NCI-H1105 (cell line): ENCODE measurements at regions not wholly inside any gene's neighbourhood (a gene's known extent, or its start where the extent isn't known, plus 50 kb on each side); places are given as distances from the start of the nearest gene placed in this dataset.
A peak's percentile ranks its signal among the peaks of the same experiment; 100 is the strongest.

Experiments used
- DNase-seq: peaks from one replicate; lab custom pipeline; 2025; lab: John Stamatoyannopoulos, UW

- DNase-seq: no peak
These were observed 313.9 kb upstream of the TLE4 start for GRCh38 chr9:79257790-79258351.

- DNase-seq: no peak
These were observed 311.9 kb upstream of the TLE4 start for GRCh38 chr9:79259858-79260257.

DNA sequence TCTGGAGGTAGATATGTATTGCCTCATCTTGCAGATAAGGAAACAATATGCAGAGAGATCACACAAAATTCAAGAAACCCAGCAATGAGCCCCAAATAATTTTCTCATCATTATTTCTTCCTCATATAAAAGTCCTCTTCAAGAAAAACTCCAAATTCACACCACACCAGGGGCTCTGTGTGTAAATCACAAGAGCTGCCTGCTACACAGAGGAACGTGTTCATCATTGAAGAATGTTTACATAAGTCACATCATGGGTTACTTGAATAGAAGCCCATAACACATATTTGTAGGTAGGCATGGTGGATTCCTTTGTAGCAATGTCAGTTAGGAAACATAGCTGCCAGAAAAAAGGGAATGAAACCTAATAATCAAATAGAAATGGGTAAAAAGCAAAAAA lies 308.1 kb upstream of the TLE4 start:
- no peak for DNase-seq

DNA sequence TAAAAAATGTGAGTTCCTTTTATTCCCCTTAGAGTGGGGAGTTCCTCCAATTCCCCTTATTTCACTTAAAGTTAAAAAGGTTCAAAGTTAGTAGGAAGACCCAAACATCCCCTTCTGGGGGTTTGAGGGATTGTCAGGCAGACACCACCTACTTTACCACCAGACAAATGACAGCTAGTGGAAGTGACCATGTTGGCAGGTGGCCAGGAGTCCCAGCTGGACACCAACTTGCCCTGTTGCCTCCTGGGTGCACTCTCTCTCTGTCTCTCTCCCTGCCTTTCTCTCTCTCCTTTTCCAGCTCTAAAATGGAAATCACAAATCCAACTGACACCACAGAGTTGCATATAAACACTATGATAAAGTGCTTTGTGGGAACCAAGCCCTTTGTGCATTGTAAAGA lies 307.7 kb upstream of the TLE4 start:
- DNase-seq: no peak

DNA sequence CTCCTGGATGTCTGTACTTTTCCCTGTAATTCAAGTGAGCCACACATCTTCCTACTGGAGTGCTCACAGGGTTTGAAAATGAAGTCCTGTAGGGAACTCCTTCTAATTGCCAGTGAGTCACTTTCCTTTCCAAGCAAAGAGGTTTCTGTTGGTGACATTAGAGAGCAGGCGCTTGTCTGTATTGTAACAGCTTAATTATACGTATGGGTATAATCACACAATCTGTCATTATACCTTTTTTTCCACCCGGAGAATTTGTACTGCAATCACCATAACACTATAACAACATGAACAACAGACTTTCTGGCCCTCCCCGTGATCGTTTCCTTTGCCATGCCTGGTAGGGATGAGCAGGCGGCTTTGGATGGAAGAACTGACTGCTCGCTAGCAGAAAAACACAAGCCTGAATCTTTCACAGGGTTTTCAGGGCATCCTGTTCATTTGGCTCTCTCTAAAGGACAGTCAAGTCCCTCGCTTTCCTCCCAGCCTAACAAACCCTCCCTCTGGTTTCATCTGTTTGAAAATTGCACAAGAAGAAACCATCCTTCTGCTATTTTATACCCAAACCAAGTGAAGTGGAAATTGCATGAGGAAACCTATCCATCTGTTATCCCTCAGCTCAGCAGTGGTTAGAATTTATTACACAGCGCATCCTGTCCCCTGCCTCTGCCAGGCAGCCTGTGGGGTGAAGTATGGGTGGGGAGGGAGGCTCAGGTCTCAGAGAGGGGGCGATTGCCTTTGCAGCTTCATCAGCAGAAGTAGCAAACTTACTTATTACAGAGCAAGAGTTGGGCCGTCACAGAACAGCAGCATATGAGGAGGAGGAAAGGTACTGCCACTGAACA lies 307.0 kb upstream of the TLE4 start:
- peak; percentile 48 for DNase-seq

- DNase-seq: no peak
These were observed 304.8 kb upstream of the TLE4 start for GRCh38 chr9:79266986-79267385.

GRCh38 chr9:79268806-79269205 lies 303.0 kb upstream of the TLE4 start:
- DNase-seq: no peak

DNA sequence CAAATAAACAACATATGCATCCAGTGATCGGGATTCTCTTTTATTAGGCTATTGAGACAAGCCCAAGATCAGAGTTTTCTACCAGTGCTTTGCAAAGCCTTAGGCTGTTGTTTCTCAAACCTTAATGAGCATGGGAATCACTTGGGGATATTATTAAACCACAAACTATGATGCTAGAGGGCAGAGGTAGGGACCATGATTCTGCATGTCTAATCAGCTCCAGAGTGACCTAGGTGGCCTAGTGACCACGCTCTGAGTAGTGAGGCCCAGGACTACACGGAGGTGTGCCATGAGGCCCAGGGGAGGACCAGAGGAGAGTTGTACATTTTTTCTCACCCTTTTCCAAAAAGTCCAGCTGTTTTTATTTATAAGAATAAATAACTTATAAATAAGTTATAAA lies 298.5 kb upstream of the TLE4 start:
- no peak for DNase-seq

DNA sequence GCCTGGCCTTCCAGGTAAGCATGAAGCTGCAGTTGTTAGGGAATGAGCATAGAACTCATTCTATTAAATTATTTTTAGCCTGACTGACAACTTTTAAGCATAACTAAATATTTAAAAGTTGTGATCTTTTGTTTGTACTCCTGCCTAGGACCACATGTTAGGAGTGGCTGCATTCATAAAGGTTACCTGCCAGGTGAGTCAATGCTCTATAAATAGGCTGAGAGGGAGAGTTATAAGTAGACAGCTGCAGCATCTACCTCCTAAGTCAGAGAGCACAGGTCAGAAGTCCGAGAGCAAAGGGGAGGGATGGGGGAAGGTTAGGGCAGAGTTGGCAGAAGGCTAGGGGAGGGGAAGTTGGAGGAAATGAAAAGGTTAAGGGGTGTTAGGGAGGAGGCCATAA lies 292.4 kb upstream of the TLE4 start:
- DNase-seq: no peak

GRCh38 chr9:79280691-79281090 lies 291.1 kb upstream of the TLE4 start:
- no peak for DNase-seq

DNA sequence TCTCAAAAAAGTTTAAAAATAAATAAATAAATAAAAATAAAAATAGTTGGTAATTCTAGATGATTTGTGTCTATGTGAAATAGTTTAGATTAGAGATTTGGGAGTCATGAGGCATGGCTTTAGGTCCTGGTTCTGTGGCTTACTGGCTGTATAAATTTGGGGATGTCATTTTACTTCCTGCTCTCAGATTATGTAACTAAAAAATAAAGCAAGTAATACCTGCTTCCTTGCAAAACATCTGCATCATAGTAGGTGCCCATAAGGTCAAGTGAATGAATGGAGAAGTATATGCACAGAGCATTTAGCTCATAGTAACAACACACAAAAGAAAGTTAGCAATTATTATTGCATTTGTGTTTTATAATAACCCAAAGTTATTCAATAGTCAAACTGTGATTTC lies 287.7 kb upstream of the TLE4 start:
- no peak for DNase-seq

DNA sequence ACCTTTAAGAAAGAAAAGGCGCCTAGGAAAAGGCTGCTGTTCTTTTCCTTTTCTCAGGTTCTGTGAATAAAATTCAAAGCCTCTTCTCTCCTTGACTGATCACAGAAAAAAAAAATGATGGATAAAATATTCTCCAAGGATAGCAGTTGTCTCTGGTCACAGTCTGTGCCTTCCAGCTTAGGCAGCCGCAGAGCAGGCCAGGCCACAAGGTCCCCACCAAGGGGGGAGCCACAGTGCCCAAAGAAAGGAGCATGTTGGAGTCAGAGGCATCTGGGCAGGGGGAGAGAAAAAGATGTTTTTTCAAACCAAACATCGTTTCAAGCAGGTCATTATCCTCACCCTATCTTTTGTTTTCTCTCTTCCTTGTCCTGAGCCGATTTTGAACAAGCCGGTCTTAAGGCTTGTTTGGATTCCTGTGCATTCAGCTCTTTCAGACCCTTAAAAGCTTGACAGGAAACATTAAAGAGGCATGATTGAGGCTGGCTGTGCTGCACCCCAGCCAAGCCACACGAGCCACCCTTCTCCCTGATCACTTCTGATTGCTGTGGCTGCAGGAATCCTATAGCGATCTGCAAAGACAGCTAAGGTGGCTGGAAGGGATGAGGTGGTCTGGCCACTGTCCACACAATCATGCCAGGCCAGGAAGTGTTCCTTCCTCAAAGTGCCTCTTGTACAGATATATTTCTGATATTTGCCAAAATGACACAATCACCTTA lies 284.6 kb upstream of the TLE4 start:
- no peak for DNase-seq

DNA sequence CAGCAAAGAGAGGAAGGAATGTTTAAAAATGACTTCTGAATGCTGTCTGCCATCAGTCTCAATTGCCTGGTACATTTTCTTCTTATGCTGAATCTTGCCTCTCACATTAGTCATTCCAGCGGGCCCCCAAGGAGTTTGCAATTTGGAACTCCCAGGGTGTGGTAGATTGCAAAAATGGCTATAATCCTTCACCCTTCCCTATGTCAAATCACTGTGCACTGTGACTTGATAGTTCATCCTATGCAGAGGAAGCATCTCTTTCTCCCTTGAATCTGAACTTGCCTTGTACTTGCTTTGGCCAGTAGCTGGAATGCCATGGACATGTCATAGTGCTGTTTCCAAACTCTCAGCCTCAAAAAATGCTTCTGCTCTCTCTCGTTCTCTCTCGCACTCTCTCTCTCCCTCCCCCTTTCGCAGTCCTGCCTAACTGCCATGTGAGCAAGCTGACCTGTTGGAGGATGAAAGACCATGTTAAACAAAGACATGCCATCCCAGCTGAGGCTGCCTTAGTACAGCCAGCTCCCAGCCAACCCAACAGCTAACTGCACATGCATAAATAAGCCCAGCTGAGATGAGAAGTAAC lies 284.0 kb upstream of the TLE4 start:
- no peak for DNase-seq

GRCh38 chr9:79289856-79290255 lies 281.9 kb upstream of the TLE4 start:
- DNase-seq: no peak

DNA sequence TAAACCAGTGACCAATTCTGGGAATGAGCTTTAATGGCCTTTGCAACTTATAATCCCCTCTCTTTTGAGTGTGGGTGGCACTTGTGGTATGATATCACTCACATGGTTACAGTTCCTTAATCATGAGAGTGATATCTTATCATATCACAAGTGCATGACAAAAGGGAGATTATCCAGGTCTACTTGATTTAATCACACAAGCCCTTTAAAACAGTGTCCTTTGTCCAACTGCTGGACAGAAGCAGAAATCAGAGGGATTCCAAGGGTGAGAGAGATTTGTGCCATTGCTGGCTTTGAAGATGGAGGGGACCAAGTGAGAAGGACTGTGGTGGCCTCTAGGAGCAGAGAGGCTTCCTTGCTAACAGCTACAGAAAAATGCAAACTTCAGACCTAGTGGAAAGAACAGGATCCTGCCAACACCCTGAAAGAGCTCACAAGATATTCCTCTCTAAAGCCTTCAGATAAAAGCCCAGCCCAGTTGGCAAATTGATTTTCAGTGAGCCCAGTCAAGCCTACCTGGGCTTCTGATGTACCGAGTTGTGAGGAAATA lies 279.0 kb upstream of the TLE4 start:
- no peak for DNase-seq

DNA sequence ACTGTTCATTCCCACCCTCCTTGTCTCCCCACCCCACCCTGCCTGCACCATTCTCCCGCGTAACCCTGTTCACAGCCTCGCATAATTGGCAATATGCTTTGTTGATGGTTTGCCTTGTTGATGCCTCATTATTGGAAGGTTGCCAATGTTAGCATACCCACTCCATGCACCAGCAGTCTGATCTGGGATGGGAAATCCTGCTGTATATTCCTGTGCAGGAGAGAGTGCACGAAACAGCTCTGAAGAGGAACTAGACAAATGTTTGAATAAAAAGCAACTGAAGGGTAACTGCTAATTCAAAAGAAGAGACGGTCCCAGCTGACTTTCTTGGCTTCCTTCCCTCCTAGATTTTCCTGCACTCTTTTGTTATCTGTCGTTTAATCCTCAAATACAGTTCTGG lies 271.7 kb upstream of the TLE4 start:
- peak; percentile 88 for DNase-seq

DNA sequence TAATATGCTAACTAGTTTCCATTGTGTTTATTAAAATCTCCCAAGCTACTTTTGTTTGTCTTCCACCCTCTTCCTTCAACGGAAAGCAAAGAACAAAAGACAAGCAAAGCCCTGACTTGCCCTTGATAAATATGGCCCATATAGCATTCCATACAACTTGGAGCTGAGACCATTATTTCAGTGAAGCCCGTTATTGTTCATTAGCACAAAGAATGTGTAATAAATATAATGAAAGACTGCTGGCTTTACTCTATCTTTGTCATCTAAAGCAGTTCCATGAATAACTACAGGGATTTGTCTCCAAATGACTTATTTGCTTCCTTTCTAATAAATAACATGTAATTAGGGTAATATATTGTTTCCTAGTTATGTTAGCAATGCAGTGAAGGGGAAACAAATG lies 270.7 kb upstream of the TLE4 start:
- no peak for DNase-seq

DNA sequence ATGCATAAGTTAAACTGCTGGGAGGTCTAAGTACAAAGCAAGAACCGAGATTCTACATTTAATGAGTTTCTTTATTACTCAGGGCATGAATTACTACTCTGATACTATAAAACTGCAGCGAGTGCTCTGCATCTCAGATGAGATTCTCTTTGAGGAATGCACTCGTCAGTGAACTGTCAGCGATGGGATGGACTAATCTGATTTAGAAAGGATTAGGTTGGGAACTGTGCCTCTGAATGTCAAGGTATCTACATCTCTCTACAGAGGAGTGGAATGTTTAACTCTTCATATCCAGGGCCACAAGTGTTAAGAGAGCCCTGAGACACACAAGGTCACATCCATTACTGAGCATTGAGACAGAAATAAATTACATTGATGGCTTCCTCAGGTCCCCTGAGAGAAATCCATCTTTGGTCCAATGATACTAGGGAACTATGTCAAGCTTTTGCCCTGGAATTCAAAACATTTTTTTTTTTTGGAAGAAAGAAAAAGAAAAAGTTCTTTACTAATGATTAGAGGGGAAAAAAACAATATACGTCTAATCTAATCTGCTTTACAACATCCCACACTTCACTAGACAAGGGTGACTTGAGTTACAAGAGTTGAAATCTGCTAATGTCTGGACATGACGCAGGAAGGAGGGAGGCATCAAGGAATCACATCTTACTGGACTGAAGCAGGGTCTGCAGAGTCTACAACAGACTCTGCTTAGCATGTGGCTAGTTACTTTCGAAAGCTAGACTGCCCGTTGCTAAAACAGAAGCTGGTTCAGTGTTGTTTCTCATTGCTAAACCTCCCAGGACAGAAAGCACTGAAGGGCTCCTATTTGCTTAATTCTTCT lies 270.0 kb upstream of the TLE4 start:
- DNase-seq: no peak

DNA sequence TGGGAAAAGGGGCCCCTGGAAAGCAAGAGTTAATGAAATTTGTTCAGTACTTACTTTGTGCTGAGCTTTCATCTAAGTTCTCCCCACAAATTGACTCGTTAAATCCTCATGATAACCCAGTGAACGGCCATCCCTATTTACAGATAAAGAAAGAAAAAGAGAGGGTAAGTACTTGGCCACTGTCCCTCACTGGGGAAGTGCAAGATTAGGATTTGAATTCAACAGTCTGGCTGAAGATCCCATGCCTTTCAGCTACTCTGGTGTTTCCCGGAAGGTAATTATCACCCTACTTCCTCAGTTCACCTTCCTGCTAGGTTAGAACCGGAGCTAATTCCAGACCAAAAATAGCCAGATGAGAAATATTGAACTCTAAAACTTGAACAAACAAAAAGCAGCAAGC lies 269.2 kb upstream of the TLE4 start:
- DNase-seq: no peak

DNA sequence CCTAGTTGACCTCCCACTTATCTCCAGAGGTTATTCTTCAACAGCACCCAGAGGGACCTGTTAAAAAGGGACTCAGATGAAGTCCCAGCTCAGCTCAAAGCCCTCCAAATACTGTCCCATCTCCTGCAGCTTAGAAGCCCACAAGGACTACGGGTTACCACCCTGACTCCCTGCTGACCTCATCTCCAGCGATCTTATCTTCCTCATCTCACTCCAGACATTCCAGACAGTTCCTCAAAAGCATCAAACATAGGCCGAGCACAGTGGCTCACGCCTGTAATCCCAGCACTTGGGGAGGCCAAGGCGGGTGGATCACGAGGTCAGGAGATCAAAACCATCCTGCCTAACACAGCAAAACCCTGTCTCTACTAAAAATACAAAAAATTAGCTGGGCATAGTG lies 263.8 kb upstream of the TLE4 start:
- no peak for DNase-seq

DNA sequence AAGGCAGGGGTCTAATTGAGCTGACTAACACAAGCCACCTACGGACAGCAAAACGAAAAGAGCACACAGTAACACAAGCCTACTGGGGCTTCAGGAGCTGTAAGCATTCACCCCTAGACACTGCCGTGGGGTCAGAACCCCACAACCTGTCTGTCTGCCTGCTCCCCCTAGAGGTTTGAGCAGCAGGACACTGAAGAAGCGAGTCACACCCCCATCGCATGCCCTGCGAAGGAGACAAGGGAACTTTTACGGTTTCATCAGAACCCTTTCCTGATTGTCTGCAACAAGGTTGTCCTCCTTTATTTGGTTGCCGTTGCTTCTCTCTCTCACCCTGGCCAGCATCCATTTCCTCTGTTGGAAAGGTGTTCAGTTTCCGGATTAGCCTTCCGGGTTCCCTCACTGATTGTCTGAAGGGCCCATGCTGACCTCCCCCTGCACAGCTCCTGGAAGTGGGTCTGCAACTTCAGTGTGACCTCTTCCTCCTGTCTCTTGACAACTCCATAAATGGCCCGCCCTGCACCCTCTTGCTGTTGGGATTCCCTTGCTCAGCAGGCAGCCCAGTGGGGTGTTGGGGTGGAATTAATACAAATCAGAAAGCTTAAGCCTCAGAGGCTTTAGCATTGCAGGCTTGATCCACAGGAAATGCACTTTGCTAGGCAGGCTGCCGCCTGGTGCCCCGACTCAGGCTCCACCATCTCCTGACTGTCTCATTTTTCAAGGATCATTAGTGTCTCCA lies 258.9 kb upstream of the TLE4 start:
- DNase-seq: no peak
